Testis (tissue), 2 donors: ENCODE measurements at regions not wholly inside any gene's neighbourhood (a gene's known extent, or its start where the extent isn't known, plus 50 kb on each side); places are given as distances from the start of the nearest gene placed in this dataset.

Source experiments
- CTCF ChIP-seq, 3 experiments: fragments of 450-650 bp in 2 of 3; fragments of 200-600 bp in 1 of 3; sonication (generic) in 1 of 3; IDR thresholded peaks; one replicate each; pipeline ENCODE4 v1.5.1; 2016 to 2019; ENCODE audit warnings: antibody characterized with exemption in 3 of 3, mild to moderate bottlenecking in 2 of 3, moderate library complexity in 1 of 3
- POLR2A ChIP-seq: fragments of 450-650 bp; IDR thresholded peaks from one replicate; pipeline ENCODE4 v1.6.1; 2017; ENCODE audit warnings: antibody characterized with exemption, mild to moderate bottlenecking, moderate library complexity

DNA sequence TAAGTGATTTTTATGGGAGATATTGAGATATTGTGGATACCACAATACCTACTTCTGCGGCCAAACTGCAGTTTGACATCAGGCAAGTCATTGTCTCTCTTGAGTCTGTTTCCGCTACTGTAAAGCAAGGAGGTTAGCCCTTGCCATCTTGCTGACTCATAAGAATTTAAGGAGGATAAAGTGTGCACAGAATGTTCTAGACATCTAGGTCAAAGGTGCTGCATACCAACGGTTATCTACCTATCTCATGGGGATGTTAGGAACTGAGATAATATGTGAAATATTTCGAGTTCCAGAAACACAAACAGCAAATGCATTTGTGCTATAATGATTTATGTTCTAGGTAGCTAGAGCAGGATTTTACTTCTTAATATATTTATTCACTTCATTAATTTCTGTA, 211.5 kb upstream of the NR3C2 start:
- TF ChIP-seq CTCF (IDR thresholded peaks at IDR 0.05) (no peak), POLR2A (no peak)
